Neural progenitor cell (in vitro differentiated cells): ENCODE measurements at regions not wholly inside any gene's neighbourhood (a gene's known extent, or its start where the extent isn't known, plus 50 kb on each side); places are given as distances from the start of the nearest gene placed in this dataset.

ENCODE experiments used
- DNase-seq: peaks from one replicate; pipeline ENCODE4 v3.0.0-alpha.2; 2016; ENCODE audit warnings: low spot score
- H2AFZ ChIP-seq: fragments of 200-600 bp; sonication (generic); replicated peaks from 2 replicates; pipeline ENCODE4 v1.6.1; 2016; ENCODE audit warnings: antibody characterized with exemption
- H3F3A ChIP-seq: fragments of 200-600 bp; sonication (generic); 2 replicates; pipeline ENCODE4 v1.6.1; 2016; ENCODE audit warnings: antibody characterized with exemption, low read depth
- H3K27ac ChIP-seq: fragments of 200-600 bp; sonication (generic); 2 replicates; pipeline ENCODE4 v1.5.1; 2016; ENCODE audit warnings: mild to moderate bottlenecking
- H3K27me3 ChIP-seq: fragments of 200-600 bp; sonication (generic); 2 replicates; pipeline ENCODE4 v1.6.1; 2016; ENCODE audit warnings: mild to moderate bottlenecking, moderate library complexity
- H3K36me3 ChIP-seq: fragments of 200-600 bp; sonication (generic); 2 replicates; pipeline ENCODE4 v1.5.1; 2016
- H3K4me1 ChIP-seq: fragments of 200-600 bp; sonication (generic); 2 replicates; pipeline ENCODE4 v1.6.1; 2016; ENCODE audit warnings: mixed run types
- H3K4me2 ChIP-seq: fragments of 200-600 bp; sonication (generic); 2 replicates; pipeline ENCODE4 v1.6.1; 2016
- H3K4me3 ChIP-seq: fragments of 200-600 bp; sonication (generic); 2 replicates; pipeline ENCODE4 v1.5.1; 2016
- H3K79me2 ChIP-seq: fragments of 200-600 bp; sonication (generic); 2 replicates; pipeline ENCODE4 v1.6.1; 2016; ENCODE audit warnings: low read depth
- H3K9ac ChIP-seq: fragments of 200-600 bp; sonication (generic); 2 replicates; pipeline ENCODE4 v1.6.1; 2016
- H3K9me3 ChIP-seq: fragments of 200-600 bp; sonication (generic); 2 replicates; pipeline ENCODE4 v1.5.1; 2016; ENCODE audit warnings: low read depth
- H4K20me1 ChIP-seq: fragments of 200-600 bp; sonication (generic); 2 replicates; pipeline ENCODE4 v1.6.1; 2016; ENCODE audit warnings: low read depth
- H3K27ac Mint-ChIP-seq: 3 replicates; pipeline ENCODE4 v1.8.0; 2021; ENCODE audit warnings: mixed read lengths
- H3K27me3 Mint-ChIP-seq: 2 replicates; pipeline ENCODE4 v1.8.0; 2022; ENCODE audit warnings: low read depth, mild to moderate bottlenecking, inconsistent platforms, moderate library complexity, mixed read lengths; ENCODE audit not compliant: insufficient read depth
- H3K36me3 Mint-ChIP-seq: 3 replicates; pipeline ENCODE4 v1.8.0; 2021; ENCODE audit warnings: mixed read lengths
- H3K4me1 Mint-ChIP-seq: 3 replicates; pipeline ENCODE4 v1.8.0; 2021; ENCODE audit warnings: mixed read lengths
- H3K4me3 Mint-ChIP-seq: 3 replicates; pipeline ENCODE4 v1.8.0; 2021; ENCODE audit warnings: mild to moderate bottlenecking, moderate library complexity, mixed read lengths
- H3K9me3 Mint-ChIP-seq: 3 replicates; pipeline ENCODE4 v1.8.0; 2020; ENCODE audit warnings: mixed read lengths
- EZH2 ChIP-seq: fragments of 200-600 bp; sonication (generic); IDR thresholded peaks from 2 replicates; pipeline ENCODE4 v1.6.1; 2017; ENCODE audit warnings: antibody characterized with exemption, mild to moderate bottlenecking, moderate library complexity
- EZH2phosphoT487 ChIP-seq: fragments of 200-600 bp; sonication (generic); IDR thresholded peaks from 2 replicates; pipeline ENCODE4 v1.6.1; 2017; ENCODE audit warnings: antibody characterized with exemption
- TF ChIP-seq, protein P1 (sequence below): fragments of 200-600 bp; sonication (generic); IDR thresholded peaks from 2 replicates; pipeline ENCODE4 v1.5.1; 2017; ENCODE audit warnings: antibody characterized with exemption, mild to moderate bottlenecking

DNA sequence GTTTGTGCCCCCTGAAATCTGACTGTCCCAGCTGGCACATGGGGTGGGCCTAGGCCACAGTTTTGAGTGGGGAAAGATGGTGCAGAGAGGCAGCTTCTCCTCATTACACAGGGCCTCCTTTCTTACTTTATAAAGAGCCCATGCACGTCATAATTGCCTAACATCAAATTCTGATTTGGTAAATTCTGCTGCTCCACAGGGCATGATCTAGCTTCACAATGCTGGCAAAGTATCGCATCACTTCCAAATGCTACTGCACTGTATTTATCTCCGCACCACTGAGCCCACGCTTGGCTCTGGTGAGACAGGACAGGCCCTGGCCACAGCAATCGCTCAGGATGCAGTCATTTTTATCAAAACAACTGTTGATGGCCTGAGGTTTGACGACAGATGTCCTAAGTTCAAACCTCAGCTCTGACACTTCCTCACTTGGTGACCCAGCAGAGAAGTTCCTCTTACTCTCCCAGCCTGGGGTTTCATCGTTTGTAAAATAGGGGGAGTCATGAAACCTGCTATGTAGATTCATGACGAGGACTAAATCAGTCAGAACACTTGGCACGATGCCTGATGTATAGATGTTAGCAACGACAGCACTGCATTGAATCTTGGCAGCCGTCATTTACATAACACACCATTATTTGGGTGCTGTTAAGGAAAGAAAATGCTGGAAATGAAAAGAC lies 187.9 kb downstream of the TTLL2 start:
- Histone ChIP-seq H3K4me1 (peaks cover 20% of the 10 kb centered on the region), H3K9me3 (no peaks in the 10 kb centered on the region), H4K20me1 (no peaks in the 10 kb centered on the region), H3F3A (peaks cover 14% of the 10 kb centered on the region), H3K27ac (no peak overlapping the region), H2AFZ (no peak overlapping the region), H3K27me3 (no peaks in the 10 kb centered on the region), H3K4me3 (no peak overlapping the region), H3K79me2 (no peaks in the 10 kb centered on the region), H3K36me3 (no peaks in the 10 kb centered on the region), H3K4me2 (no peak overlapping the region), H3K9ac (no peak overlapping the region)
- Mint-ChIP-seq H3K27ac (no peak overlapping the region), H3K9me3 (peaks cover 2% of the 10 kb centered on the region), H3K27me3 (peaks cover 4% of the 10 kb centered on the region), H3K4me1 (peaks cover 28% of the 10 kb centered on the region), H3K4me3 (no peak overlapping the region), H3K36me3 (no peaks in the 10 kb centered on the region)
- no peak for TF ChIP-seq EZH2
- no peak for DNase-seq

DNA sequence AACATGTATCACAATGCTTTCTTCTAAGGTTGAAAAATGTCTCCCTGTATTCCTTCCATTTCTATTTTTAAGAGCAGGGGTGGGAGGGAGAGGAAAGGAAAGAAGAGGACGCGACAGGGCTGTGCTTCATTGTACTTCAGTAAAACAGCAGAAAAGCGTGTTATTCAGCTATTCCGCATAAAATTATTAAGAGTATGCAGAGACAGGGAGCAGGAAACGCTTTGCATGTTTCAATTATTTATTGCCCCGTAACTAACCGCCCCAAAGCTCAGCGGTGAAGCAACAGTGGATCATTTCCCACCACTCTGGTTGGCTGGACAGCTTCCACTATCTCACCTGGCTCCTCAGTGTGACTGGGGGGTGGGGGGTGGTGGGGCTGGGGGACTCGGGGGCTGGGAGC lies 188.9 kb downstream of the TTLL2 start:
- H3K9ac ChIP-seq: no peak overlapping the region
- no peak overlapping the region for H3K4me3 ChIP-seq
- no peak overlapping the region for H3K4me2 ChIP-seq
- peaks cover 20% of the 10 kb centered on the region for H3K4me1 ChIP-seq
- no peaks in the 10 kb centered on the region for H4K20me1 ChIP-seq
- H3K27me3 ChIP-seq: no peaks in the 10 kb centered on the region
- no peak overlapping the region for H3K27ac ChIP-seq
- no peak overlapping the region for H3K27ac Mint-ChIP-seq
- H3K79me2 ChIP-seq: no peaks in the 10 kb centered on the region
- peaks cover 2% of the 10 kb centered on the region for H3K9me3 Mint-ChIP-seq
- no peak for DNase-seq
- no peak overlapping the region for H3K4me3 Mint-ChIP-seq
- H2AFZ ChIP-seq: no peak overlapping the region
- peaks cover 4% of the 10 kb centered on the region for H3K27me3 Mint-ChIP-seq
- H3K9me3 ChIP-seq: no peaks in the 10 kb centered on the region
- H3K36me3 Mint-ChIP-seq: no peaks in the 10 kb centered on the region
- H3K36me3 ChIP-seq: no peaks in the 10 kb centered on the region
- peaks cover 14% of the 10 kb centered on the region for H3F3A ChIP-seq
- peaks cover 28% of the 10 kb centered on the region for H3K4me1 Mint-ChIP-seq
- no peak for TF ChIP-seq EZH2
- TF ChIP-seq, protein P1, sequence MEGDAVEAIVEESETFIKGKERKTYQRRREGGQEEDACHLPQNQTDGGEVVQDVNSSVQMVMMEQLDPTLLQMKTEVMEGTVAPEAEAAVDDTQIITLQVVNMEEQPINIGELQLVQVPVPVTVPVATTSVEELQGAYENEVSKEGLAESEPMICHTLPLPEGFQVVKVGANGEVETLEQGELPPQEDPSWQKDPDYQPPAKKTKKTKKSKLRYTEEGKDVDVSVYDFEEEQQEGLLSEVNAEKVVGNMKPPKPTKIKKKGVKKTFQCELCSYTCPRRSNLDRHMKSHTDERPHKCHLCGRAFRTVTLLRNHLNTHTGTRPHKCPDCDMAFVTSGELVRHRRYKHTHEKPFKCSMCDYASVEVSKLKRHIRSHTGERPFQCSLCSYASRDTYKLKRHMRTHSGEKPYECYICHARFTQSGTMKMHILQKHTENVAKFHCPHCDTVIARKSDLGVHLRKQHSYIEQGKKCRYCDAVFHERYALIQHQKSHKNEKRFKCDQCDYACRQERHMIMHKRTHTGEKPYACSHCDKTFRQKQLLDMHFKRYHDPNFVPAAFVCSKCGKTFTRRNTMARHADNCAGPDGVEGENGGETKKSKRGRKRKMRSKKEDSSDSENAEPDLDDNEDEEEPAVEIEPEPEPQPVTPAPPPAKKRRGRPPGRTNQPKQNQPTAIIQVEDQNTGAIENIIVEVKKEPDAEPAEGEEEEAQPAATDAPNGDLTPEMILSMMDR: no peak
- no peak for TF ChIP-seq EZH2phosphoT487

DNA sequence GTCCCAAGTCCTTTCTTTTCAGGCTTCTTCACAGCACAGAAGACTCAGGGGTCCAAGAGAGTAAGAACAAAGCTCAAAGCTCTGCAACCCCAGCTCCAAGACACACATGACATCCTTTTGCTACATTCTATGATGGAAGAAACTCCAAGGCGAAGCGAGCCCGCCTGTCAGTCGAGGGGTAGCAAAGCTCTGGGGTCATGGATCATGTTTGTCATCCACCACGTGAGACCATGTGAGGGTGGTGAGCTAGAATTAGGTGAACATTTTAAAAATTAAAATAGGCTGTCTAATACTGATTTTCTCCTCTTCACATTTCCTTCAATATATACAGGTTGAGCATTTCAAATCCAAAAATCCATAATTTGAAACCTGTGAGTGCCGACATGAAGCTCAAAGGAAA lies 189.6 kb downstream of the TTLL2 start:
- H3K79me2 ChIP-seq: no peaks in the 10 kb centered on the region
- no peak overlapping the region for H3K27ac ChIP-seq
- no peak for TF ChIP-seq EZH2phosphoT487
- no peak overlapping the region for H2AFZ ChIP-seq
- no peaks in the 10 kb centered on the region for H3K27me3 ChIP-seq
- Mint-ChIP-seq H3K36me3 (no peaks in the 10 kb centered on the region), H3K4me1 (peaks cover 28% of the 10 kb centered on the region), H3K4me3 (no peak overlapping the region), H3K9me3 (no peaks in the 10 kb centered on the region), H3K27me3 (peaks cover 4% of the 10 kb centered on the region), H3K27ac (no peak overlapping the region)
- no peak for DNase-seq
- H3K36me3 ChIP-seq: no peaks in the 10 kb centered on the region
- no peaks in the 10 kb centered on the region for H3K9me3 ChIP-seq
- H3K4me2 ChIP-seq: no peak overlapping the region
- no peak overlapping the region for H3K4me3 ChIP-seq
- H4K20me1 ChIP-seq: no peaks in the 10 kb centered on the region
- H3K4me1 ChIP-seq: peaks cover 20% of the 10 kb centered on the region
- no peak overlapping the region for H3K9ac ChIP-seq
- H3F3A ChIP-seq: peaks cover 14% of the 10 kb centered on the region

DNA sequence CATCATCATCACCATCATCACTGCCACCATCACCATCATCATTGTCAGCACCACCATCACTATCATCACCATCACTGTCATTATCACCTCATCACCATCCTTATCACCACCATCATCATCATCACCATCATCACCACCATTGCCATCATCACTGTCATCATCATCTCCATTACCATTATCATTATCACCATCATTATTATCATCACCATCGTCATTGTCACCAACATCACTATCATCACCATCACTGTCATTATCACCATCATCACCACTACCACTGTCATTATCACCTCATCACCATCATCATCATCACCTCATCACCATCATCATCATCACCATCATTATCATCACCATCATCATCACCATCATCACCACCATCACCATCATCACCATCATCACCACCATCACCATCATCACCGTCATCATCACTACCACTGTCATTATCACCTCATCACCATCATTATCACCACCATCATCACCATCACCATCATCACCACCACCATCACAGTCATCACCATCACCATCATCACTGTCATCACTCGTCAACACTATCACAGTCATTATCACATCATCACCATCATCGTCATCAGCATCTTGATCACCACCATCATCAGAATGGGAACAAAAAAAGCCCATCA lies 191.1 kb downstream of the TTLL2 start:
- H3K36me3 ChIP-seq: no peaks in the 10 kb centered on the region
- no peak for DNase-seq
- no peak overlapping the region for H3K4me3 Mint-ChIP-seq

More for the DNA sequence above, 191.1 kb downstream of the TTLL2 start:
- H3K4me2 ChIP-seq: no peak overlapping the region
- H3K27me3 Mint-ChIP-seq: peaks cover 8% of the 10 kb centered on the region
- H3K4me1 Mint-ChIP-seq: peaks cover 22% of the 10 kb centered on the region
- peaks cover 9% of the 10 kb centered on the region for H3K4me1 ChIP-seq
- no peak overlapping the region for H3K27ac Mint-ChIP-seq
- H3K27me3 ChIP-seq: no peaks in the 10 kb centered on the region
- no peak overlapping the region for H2AFZ ChIP-seq
- H3K79me2 ChIP-seq: no peaks in the 10 kb centered on the region
- H3F3A ChIP-seq: peaks cover 7% of the 10 kb centered on the region
- no peak overlapping the region for H3K9ac ChIP-seq
- H3K9me3 ChIP-seq: no peaks in the 10 kb centered on the region
- H3K27ac ChIP-seq: no peak overlapping the region
- no peak for TF ChIP-seq EZH2
- no peak for TF ChIP-seq EZH2phosphoT487
- TF ChIP-seq, protein P1: no peak
- H3K9me3 Mint-ChIP-seq: no peaks in the 10 kb centered on the region
- no peaks in the 10 kb centered on the region for H4K20me1 ChIP-seq
- no peaks in the 10 kb centered on the region for H3K36me3 Mint-ChIP-seq
- no peak overlapping the region for H3K4me3 ChIP-seq
